ENCODE measurements at regions not wholly inside any gene's neighbourhood (a gene's known extent, or its start where the extent isn't known, plus 50 kb on each side); places are given as distances from the start of the nearest gene placed in this dataset.
A peak's percentile ranks its signal among the peaks of the same experiment; 100 is the strongest.

- TF ChIP-seq CTCF (IDR thresholded peaks at IDR 0.05) (peak in 1 of 3 donors; percentile 11), POLR2A (IDR thresholded peaks at IDR 0.05) (no peak)
These were observed 220.5 kb upstream of the TBX3 start for GRCh38 chr12:114904254-114905003.

Measured in lower leg skin (tissue), 3 donors.